Gastroesophageal sphincter (tissue), 3 donors: ENCODE measurements at regions not wholly inside any gene's neighbourhood (a gene's known extent, or its start where the extent isn't known, plus 50 kb on each side); places are given as distances from the start of the nearest gene placed in this dataset.
"Not testable (repeated sequence)": the region's sequence is repeated elsewhere in the genome, so short reads cannot be mapped to it uniquely, and the experiment has no call there.

Experiments used
- POLR2A ChIP-seq, 2 donors: fragments of 450-650 bp; IDR thresholded peaks; one replicate each; pipeline ENCODE4 v1.6.1; 2017; ENCODE audit warnings: antibody characterized with exemption in 2 of 2, mild to moderate bottlenecking in 2 of 2, moderate library complexity in 1 of 2
- POLR2AphosphoS5 ChIP-seq: sonication (generic); formaldehyde crosslinking; IDR thresholded peaks from one replicate; pipeline ENCODE4 v1.6.1; 2017; ENCODE audit warnings: antibody characterized with exemption
- TF ChIP-seq, protein P1 (sequence below), 4 experiments: fragments of 200-600 bp in 2 of 4; fragments of 450-650 bp in 2 of 4; sonication (generic) in 1 of 4; IDR thresholded peaks; one replicate each; pipeline ENCODE4 v1.5.1; 2017 to 2019; ENCODE audit warnings: antibody characterized with exemption in 4 of 4, mild to moderate bottlenecking in 2 of 4, moderate library complexity in 2 of 4

DNA sequence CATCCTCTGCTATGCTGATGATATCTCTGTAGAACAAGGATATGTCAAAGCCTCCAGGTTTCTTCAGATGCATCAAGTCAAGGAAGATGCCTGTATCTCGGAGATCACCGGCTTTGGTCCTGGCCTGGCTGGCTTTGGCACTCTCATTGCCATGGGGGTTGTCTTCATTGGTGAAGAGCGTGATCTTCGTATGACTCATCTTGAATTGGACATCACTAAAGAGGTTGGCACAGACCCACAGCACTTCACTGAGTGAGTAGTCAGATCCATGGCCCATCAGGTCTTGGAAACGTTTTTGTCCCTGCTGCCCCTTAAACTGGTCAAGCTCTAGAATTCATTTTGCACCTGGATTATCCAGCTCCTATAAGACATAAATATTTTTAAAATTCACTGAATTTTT lies 130.9 kb upstream of the MAMLD1 start:
- not testable (repeated sequence) for TF ChIP-seq POLR2AphosphoS5; POLR2A (IDR thresholded peaks at IDR 0.05)
- TF ChIP-seq, protein P1, sequence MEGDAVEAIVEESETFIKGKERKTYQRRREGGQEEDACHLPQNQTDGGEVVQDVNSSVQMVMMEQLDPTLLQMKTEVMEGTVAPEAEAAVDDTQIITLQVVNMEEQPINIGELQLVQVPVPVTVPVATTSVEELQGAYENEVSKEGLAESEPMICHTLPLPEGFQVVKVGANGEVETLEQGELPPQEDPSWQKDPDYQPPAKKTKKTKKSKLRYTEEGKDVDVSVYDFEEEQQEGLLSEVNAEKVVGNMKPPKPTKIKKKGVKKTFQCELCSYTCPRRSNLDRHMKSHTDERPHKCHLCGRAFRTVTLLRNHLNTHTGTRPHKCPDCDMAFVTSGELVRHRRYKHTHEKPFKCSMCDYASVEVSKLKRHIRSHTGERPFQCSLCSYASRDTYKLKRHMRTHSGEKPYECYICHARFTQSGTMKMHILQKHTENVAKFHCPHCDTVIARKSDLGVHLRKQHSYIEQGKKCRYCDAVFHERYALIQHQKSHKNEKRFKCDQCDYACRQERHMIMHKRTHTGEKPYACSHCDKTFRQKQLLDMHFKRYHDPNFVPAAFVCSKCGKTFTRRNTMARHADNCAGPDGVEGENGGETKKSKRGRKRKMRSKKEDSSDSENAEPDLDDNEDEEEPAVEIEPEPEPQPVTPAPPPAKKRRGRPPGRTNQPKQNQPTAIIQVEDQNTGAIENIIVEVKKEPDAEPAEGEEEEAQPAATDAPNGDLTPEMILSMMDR (IDR thresholded peaks at IDR 0.05) = not testable (repeated sequence)
